HS-27A (cell line): ENCODE measurements at regions not wholly inside any gene's neighbourhood (a gene's known extent, or its start where the extent isn't known, plus 50 kb on each side); places are given as distances from the start of the nearest gene placed in this dataset.
A peak's percentile ranks its signal among the peaks of the same experiment; 100 is the strongest.

Experiments used
- DNase-seq: peaks from one replicate; pipeline ENCODE4 v3.0.0-alpha.2; 2012; ENCODE audit warnings: low read depth, missing footprints

- DNase-seq = no peak
Measured at GRCh38 chr12:124428792-124429281, 133.9 kb downstream of the RFLNA start.

- DNase-seq = no peak
Measured at GRCh38 chr12:124428136-124428791, 133.4 kb downstream of the RFLNA start.

GRCh38 chr12:124426594-124427555 lies 132.0 kb downstream of the RFLNA start:
- DNase-seq = no peak

- no peak for DNase-seq
Measured at GRCh38 chr12:124425667-124426066, 130.8 kb downstream of the RFLNA start.

GRCh38 chr12:124424516-124424905 lies 129.6 kb downstream of the RFLNA start:
- no peak for DNase-seq

- DNase-seq = no peak
Measured at GRCh38 chr12:124423761-124424515, 129.0 kb downstream of the RFLNA start.

GRCh38 chr12:124422570-124423523 lies 128.0 kb downstream of the RFLNA start:
- peak; percentile 88 for DNase-seq

- DNase-seq = no peak
Measured at GRCh38 chr12:124422142-124422569, 127.3 kb downstream of the RFLNA start.

- DNase-seq = no peak
Measured at GRCh38 chr12:124420996-124421674, 126.2 kb downstream of the RFLNA start.

GRCh38 chr12:124420041-124420995 lies 125.4 kb downstream of the RFLNA start:
- DNase-seq = no peak

- DNase-seq = no peak
Measured at GRCh38 chr12:124419292-124420040, 124.6 kb downstream of the RFLNA start.

GRCh38 chr12:124418791-124419190 lies 123.9 kb downstream of the RFLNA start:
- no peak for DNase-seq

GRCh38 chr12:124418156-124418555 lies 123.3 kb downstream of the RFLNA start:
- no peak for DNase-seq

- DNase-seq = no peak
Measured at GRCh38 chr12:124416516-124417395, 121.9 kb downstream of the RFLNA start.

- DNase-seq = no peak
Measured at GRCh38 chr12:124415064-124415463, 120.2 kb downstream of the RFLNA start.

GRCh38 chr12:124413915-124414314 lies 119.0 kb downstream of the RFLNA start:
- no peak for DNase-seq

- DNase-seq = no peak
Measured at GRCh38 chr12:124413401-124413800, 118.5 kb downstream of the RFLNA start.

GRCh38 chr12:124412646-124413015 lies 117.7 kb downstream of the RFLNA start:
- DNase-seq = no peak
